NCI-H1436 treated with DMSO at 0.1 percent for 48 hours (cell line): ENCODE measurements at regions not wholly inside any gene's neighbourhood (a gene's known extent, or its start where the extent isn't known, plus 50 kb on each side); places are given as distances from the start of the nearest gene placed in this dataset.
A peak's percentile ranks its signal among the peaks of the same experiment; 100 is the strongest.

ENCODE experiments used
- DNase-seq: peaks from one replicate; lab custom pipeline; 2025; lab: John Stamatoyannopoulos, UW

DNA sequence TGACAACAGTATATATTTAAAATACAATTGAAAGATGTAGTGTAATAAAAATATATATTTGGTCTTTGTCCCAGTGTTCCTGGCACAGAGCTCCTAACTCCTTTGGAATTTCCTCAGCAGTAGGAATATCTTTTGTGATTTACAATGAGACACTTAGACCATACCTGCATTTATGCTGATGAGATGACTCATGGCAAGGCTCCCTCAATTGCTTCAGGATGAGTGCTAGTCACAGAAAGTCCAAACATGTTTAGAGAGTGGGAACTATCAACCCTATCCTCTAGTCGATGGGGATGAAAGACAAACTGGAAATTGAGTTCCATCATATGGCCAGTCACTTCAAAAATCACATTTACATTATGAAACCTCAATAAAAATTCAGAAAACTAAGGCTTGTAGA is 588.3 kb upstream of the LMCD1 start:
- DNase-seq = no peak

DNA sequence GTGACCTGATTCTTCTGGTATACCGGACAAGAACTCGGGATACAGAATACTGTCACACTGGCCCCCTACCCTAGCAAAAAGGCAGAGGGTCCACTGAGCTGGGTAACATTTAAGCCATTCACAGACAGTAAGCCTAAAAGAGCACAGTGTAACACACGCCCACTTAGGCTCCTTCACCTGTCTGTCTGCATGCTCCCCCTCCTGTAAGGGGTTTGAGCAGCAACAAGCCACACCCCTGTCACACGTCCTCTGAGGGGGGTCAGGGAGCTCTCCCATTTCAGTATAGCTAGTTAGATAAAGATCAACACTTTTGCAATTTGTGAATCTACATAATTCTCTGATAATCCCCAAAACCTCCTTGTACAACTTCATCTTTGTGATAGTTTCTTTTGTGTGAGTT is 586.3 kb upstream of the LMCD1 start:
- DNase-seq = no peak

DNA sequence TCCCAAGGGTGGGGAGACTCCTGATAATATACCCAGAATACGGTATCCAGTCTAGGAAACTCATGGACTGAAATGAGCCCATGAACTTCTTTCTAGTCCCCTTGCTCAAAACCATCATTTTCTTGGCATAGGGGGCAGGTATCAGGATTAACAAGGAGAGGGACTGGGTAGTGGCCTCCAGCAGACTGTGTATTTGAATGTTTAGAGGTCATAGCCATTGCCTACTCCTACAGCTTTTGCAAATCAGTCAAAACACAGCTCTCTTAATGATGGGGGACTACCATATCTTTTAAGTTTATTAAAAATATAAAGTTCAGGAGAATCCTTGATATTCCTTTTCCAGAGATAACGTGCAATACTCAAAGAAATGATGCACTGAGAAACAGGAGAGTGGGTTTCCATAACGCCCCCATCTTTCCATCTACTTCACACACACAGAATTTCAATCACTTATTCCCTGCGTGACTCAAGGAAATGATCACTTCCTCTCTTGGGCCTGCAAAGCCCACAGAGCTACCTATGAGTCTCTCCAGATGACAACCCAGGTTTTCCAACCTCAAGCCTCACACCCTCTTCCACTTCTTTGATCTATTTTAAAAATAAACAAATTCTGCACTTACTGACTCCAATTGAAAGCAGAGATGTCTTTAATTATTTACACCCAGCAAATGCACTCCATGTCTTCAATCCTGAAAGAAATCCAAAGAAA is 584.0 kb upstream of the LMCD1 start:
- DNase-seq = no peak

DNA sequence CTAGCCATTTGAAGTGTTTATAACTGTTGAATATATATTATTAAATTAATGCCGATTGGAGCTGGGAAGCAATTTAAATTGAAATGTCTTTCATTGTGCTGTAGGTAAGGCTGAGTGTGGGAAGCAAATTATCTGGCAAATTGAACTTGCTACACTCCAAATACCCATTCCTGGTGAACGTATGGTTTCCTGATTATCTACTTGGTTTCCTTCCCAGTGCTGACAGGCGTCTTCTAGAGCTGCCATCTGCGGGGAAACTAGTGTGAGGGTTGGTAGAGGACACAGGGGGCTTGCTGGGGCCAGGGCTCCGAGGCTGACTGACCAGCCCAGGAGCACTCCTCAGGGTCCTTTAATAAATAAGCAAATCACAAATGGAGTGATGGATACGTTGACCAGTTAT is 581.4 kb upstream of the LMCD1 start:
- DNase-seq = no peak

DNA sequence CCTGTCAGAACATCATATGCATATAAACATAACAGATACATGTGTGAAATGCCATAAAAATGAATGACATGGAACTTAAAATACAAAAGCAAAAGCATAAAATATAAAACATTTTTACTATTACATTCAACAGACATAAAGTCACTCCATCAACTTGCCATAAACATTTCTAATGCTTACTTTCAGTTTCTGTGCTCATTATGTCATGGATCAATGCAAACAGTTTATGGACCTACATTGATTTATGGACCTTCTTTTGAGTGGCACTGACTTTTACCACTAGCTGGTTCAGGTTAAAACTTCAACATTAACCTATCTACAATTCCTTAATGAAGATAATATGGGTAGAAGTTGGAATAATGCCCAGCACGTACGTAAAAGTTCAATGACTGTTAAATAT is 577.4 kb upstream of the LMCD1 start:
- no peak for DNase-seq

DNA sequence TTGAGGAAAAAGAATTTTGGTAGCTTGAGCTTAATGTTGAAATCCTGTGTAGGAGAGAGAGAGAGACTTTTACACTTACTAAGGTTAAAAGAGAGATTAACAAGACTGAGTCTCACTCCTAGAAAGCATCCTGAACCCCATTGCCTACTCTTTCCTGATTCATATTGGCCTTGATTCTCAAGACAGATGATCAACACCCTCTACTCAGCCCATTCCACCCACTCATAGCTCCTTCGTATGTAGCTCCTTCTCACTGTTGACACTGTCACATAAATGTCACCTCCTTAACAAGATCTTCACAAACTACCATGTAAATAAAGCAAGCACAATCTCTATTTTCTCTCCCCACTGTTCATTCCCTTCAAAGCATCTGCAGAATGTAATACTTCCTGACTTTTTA is 574.6 kb upstream of the LMCD1 start:
- DNase-seq = no peak

DNA sequence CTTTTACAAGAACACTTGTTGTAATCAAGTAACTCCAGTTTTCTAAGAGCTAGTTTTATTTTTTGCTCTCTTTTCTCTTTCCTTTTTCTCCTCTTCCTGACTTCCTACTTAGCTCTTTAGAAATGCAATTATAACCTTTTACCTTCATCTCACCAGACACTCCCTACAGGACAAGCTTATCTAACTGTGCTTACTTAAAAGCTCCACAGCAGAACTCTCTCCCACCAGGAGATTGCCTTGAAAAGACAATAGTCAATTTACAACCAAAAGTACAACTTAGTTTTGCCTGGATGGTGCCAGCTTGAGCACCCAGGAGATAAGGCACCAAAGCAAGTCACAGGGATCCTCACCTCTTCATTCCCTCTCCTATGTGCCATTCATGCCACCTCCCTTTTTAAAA is 573.8 kb upstream of the LMCD1 start:
- no peak for DNase-seq

DNA sequence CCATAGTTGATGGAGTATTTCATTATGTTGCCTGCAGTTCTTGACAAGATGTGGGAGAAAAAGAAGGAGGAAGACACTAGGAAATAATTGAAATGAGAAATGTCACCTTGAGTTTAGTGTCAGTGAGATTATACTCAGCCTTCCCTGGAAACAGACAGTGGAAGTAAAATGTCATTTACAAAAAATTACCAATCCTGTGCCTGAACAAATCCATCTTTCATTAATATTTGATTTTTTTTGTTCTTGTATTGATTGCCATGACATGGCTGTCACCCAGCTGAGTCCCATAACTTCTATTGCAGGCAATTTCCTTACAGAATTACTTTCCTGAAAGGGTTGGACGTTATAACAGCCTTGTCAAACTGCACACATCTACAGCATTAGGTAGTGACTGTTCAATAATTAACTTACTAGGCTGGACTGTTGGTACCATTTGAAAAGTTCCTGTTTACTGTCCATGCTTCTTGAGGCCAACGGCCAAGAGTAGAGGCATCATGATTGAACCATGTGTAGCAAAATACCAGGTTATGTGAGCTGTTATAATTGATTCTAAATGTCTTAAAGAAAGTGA is 572.2 kb upstream of the LMCD1 start:
- no peak for DNase-seq

DNA sequence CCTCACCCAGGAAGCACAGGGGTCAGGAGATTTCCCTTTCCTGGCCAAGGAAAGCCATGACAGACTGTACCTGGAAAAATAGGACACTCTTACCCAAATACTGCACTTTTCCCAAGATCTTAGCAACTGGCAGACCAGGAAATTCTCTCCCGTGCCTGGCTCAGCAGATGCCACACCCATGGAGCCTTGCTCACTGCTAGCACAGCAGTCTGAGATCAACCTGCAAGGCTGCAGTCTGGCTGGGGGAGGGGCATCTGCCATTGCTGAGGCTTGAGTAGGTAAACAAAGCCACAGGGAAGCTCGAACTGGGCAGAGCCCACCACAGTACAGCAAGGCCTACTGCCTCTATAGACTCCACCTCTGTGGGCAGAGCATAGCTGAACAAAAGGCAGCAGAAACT is 567.3 kb upstream of the LMCD1 start:
- DNase-seq = no peak

DNA sequence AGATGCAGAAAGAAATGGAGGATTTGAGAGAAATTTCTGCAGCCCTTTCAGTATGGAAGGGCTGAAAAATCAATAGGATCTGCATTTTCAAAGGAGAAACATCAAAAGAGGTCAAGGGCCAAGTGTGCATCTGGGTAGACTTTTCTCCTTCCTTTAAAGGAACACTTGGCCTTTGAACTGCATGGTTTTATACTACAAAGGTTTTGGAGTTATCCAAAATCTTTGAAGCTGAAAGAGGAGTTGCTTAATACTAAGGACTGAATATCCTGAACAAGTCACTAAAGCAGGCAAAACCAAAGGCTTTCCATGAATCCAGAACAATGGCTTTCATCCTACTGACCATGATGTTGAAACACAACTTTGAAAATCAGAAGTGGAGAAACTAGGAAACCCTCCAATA is 553.7 kb upstream of the LMCD1 start:
- DNase-seq = no peak

DNA sequence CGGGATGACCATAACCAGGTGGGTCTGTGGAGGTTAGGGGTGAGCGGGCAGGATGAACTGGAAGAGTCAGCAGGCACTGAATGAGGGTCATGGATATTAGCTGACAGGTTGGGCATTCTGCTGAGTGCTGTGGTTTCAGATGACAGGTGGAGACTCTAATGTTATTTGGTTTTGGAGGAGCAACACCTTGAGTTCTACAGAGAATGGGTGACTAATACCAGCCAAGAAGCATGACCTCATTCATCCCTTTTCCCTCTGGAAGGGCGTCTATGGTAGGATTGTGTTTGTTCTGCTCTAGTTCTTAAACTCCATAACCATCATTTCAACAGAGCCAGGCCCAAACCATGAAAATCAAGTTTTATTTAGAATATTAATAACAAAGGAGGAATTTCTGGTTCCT is 550.7 kb upstream of the LMCD1 start:
- no peak for DNase-seq

DNA sequence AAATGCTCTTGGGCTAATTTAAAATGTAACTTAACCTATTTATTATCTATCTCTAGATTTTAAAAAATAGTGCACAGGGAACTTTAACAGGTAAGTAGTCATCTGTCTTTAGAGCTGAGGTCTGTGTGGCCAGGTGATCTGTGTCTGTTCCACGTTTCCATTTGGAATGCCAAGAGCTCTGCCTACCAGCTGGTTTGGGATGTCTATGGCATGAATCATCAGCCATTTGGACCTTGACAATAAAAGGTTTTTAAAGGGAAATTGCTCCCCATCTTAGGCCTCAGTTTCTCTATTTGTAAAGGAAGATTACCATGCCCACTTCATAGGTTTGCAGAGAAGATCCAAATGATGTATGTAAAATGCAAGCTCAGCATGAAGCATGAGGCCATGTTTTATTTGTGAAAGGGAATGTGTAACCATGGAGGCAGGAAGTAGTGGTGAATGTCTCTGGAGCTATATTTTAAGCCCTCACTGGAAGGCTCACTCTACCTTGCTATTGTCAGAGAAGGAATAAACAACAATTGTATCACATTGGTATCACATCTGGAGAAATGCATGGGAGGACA is 548.1 kb upstream of the LMCD1 start:
- DNase-seq = no peak

DNA sequence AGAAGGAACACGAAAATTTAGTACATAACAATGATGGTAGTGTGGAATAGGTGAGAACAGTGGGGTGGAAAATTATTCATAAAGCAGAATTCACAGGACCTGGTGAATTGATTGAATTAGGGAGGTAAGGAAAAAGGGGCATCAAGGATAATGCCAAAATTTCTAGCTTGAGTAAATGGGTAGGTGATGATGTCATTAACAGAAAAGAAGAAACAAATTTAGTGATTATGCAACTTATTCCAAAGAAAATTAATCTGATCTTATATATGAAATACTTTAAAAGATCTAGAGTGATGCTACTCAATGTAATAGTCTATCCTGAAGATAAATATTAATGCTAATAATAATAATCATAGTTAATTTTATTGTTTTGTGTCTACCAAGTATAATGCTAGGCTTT is 544.6 kb upstream of the LMCD1 start:
- DNase-seq = no peak

DNA sequence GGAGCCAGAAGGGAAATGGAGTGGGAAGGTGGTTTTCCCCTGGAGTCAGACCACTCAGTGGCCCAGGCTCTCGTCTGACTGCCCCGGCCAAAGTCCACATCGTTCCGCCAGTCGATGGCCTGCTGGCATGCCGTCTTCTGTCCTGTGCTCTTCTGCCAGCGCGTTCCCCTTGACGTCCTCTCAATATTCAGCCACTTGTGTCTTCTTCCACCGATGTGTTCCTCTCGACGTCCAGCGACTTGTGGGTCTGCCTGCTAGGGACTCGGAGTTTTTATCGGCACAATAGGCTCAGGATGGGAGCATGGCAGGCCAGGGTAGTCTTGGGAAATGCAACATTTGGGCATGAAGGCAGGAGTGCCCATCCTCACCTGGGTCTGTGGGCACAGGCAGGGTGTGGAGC is 542.5 kb upstream of the LMCD1 start:
- DNase-seq = no peak

DNA sequence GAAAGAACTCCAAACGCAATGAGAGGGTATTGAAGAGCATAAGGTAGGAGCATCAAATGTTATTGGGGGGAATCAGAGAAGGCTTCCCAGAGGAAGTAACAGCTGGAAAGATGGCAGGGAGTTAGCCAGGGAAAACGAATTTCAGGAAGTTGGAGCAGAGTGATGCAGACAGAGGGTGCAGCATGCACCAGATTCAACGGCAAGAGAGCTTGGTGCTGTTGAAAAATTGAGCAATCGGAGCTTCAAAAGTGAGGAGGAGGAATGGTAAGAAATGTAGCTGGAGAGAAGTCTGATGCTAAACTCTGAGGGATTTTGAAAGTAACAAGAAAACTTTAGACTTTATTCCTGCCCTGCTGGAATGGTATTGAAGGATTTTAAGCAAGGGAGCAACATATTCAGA is 541.0 kb upstream of the LMCD1 start:
- DNase-seq = no peak

DNA sequence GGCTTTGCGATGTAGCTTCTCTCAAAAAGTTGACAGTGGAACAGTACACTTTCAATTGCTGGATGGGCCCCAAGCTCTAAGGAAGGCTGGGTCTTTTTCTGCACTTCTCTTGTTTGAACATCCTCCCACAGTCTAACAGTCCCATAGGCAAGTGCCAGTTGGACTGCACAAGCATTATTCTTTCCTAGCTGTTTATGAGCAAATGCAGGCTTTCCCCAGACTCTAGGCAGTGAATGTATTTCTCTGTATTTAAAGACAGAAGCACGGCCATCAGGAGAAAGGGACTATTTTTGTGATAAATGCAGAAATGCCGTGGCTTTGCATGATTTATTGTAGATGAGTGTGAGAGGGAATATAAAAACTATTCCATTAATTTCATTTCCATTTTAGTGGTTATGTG is 539.3 kb upstream of the LMCD1 start:
- DNase-seq = no peak

DNA sequence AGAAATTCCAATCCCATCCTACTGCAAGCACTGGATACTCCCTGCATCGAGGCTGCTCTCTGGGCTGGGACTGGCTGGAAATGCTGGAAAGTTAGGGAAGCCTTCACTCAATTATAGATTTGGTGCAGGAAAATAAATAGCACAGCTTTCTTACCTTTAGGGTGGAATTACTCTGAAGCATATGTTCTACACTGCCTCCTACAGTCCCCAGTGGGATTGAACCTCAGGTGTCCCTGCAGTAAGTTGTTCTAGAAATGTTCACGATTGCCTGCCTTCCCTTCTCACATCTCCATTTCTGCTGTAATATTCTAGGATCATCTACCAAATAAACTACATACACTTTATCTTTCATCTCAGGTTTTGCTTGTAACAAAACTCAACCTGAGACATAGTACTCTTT is 536.7 kb upstream of the LMCD1 start:
- no peak for DNase-seq

DNA sequence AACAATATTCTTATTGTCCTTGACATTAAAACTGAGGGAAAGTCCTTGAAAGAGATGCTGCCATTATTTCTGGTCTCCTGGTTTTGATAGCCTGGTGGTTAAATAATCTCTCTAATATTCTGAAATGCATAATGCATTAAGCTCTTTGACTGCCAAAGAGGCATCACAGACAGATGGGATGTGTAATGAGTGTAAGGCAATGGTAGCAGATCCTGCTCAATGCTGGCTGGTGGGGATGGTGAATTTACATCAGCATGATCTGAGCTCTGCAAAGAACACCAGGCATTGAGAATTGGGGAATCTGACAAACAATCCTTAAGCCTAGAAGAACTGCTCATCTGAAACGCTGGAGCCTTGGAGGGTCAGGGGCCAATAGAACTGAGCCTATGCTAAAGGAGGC is 528.6 kb upstream of the LMCD1 start:
- no peak for DNase-seq

DNA sequence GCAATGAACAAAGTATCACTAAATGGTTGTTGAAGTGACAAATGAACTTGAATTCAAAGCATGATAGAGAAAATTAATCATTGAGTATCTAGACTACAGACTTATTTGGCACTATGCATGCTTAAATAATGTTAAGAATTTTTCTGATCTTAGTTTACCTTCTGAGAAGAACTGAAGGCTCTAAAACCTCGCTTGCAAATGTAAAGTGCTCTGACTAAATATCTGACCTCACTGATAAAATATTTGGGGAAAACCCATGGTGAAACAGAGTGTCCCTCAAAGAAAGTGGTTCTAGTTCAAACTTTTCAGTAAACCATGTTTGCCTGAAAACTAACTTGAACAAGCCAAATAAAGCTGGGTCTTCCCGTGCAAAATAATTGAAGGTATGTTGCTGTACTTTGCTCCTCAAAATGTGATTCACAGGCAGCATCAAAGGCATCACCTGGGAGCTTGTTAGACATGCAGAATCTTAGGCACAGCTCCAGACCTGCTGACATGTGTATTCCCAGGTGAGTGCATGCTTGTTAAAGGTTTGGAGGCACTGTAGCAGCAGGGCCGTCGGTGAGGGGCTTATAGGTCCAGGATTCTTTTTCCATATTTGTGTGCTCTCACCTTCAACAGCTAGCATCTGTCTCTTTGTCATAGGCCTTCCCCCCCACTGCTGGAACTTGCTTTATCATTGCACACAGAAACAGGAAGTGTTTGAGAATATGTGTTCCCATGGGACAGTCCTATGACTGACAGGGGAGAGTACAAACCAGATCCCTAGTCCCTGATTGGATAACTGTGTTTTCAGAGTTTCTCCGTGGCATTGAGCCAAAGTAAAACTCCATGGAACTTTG is 524.2 kb upstream of the LMCD1 start:
- DNase-seq = peak; percentile 39

DNA sequence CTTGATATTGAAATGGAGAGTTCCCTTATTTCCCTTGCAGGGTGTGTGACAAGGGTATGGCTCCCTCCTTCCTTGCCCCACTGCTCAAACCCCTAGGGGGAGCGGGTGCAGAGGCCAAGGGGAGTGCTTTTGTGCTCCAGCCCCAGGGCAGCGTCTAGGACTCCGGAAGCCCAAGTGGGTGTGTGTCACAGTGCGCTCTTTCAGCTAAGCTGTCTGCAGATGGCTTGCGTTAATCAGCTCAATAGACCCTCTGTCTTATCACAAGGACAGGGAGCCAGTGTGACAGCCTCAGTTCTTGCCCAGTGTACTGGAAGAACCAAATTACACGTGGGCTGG is 523.6 kb upstream of the LMCD1 start:
- peak; percentile 22 for DNase-seq

DNA sequence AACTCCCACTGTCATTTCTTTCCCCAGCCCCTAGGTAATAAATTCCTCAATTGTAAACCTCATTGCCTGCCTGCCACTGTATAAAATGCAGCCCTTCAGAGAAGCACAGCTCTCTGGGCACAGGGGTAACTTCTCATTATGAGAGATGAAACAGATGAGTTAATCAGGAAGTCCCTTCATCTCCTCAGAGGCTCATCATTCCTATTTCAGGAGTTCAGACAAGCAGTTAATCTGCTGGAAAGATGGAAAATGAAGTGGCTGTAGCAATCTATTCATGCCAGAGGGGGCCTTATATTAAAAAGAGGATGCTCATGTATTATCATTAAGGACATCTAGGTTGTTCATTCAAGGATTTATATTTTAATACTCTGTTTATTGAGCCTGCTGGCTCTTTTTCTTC is 519.5 kb upstream of the LMCD1 start:
- DNase-seq = no peak

DNA sequence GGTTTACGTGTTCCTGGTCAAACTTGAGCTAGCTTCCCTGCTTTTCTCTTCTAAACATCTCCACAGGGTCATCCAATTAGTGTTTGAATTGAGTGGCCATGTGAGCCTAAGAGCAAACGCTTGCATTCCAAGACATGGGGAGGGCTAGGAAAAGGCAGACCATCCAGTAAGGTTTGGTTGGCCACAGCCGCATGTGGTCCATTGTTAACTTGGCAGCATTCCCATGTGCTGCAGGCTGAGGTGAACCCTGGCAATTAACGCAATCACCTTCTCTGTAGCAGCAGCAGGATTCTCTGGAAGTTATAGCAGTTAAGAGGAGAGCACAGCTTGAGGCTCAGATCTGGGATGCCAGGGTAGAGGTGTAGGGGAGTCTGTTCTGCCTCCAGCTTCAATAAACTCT is 502.2 kb upstream of the LMCD1 start:
- DNase-seq = no peak

DNA sequence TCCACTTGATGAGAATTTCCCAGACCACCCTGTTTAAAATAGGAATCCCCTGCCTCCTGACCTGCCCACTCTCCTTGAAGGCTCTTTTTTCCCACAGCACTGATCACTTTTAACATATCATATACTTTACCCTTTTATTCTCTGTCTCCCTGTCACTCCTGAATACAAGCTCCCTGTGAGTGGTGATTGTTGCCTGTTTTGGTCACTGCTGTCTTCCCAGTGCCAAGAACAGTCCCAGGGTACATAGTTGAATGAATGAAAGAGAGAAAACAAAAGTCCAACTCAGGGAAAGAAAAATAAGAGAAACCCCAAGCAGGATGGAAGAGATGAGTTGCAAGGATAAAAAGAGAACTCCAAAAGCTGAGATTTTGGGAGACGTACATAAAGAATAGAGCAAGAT is 500.3 kb upstream of the LMCD1 start:
- no peak for DNase-seq
